Large intestine (tissue), 3 donors: ENCODE measurements at regions not wholly inside any gene's neighbourhood (a gene's known extent, or its start where the extent isn't known, plus 50 kb on each side); places are given as distances from the start of the nearest gene placed in this dataset.

Experiments used
- DNase-seq, 2 donors: peaks; one replicate each; pipeline versions ENCODE4 v3.0.0 to v3.0.0-alpha.2; 2013
- H3K27ac ChIP-seq: one replicate; pipeline ENCODE4 v1.5.1; 2013; ENCODE audit warnings: low read length
- H3K27me3 ChIP-seq: 2 replicates; pipeline ENCODE4 v1.6.1; 2013; ENCODE audit warnings: low read length; ENCODE audit not compliant: control insufficient read depth, insufficient read depth
- H3K36me3 ChIP-seq: 2 replicates; pipeline ENCODE4 v1.6.1; 2013; ENCODE audit warnings: low read length; ENCODE audit not compliant: control insufficient read depth, insufficient read depth
- H3K4me1 ChIP-seq: one replicate; pipeline ENCODE4 v1.6.1; 2013; ENCODE audit warnings: low read length; ENCODE audit not compliant: control insufficient read depth, insufficient read depth
- H3K4me3 ChIP-seq: one replicate; pipeline ENCODE4 v1.5.1; 2013; ENCODE audit warnings: low read length
- H3K9me3 ChIP-seq: one replicate; pipeline ENCODE4 v1.6.1; 2013; ENCODE audit warnings: mild to moderate bottlenecking, low read depth, low read length, moderate library complexity; ENCODE audit not compliant: control insufficient read depth
- WGBS: methylation state at CpG from one replicate; pipeline ENCODE4 v1.1.5; 2013; ENCODE audit warnings: low lambda C conversion rate; ENCODE audit not compliant: insufficient coverage; 5-methylcytosine and 5-hydroxymethylcytosine counted together

- Histone ChIP-seq H3K9me3 (no peaks in the 10 kb centered on the region), H3K27ac (no peak overlapping the region), H3K27me3 (no peaks in the 10 kb centered on the region), H3K36me3 (no peaks in the 10 kb centered on the region), H3K4me1 (no peaks in the 10 kb centered on the region), H3K4me3 (no peak overlapping the region)
- 67% methylated on average over 1 of the region's 2 CpGs for WGBS
- peak in 1 of 2 donors; percentile 3 for DNase-seq
Measured at GRCh38 chr1:239538239-239538988, 152.0 kb downstream of the CHRM3 start.

GRCh38 chr1:239539051-239539450 is 152.7 kb downstream of the CHRM3 start:
- no peaks in the 10 kb centered on the region for H3K27me3 ChIP-seq
- 80% methylated on average over 2 of the region's 2 CpGs for WGBS

GRCh38 chr1:239539812-239540211 is 153.4 kb downstream of the CHRM3 start:
- no peaks in the 10 kb centered on the region for H3K27me3 ChIP-seq
- H3K27ac ChIP-seq: no peak overlapping the region
- DNase-seq: no peak
- no peaks in the 10 kb centered on the region for H3K9me3 ChIP-seq
- H3K4me1 ChIP-seq: no peaks in the 10 kb centered on the region
- WGBS: 100% methylated on average over 1 of the region's 4 CpGs
- H3K4me3 ChIP-seq: no peak overlapping the region
- no peaks in the 10 kb centered on the region for H3K36me3 ChIP-seq

More at GRCh38 chr1:239539051-239539450, 152.7 kb downstream of the CHRM3 start:
- DNase-seq: no peak
- Histone ChIP-seq H3K9me3 (no peaks in the 10 kb centered on the region), H3K4me1 (no peaks in the 10 kb centered on the region), H3K36me3 (no peaks in the 10 kb centered on the region), H3K4me3 (no peak overlapping the region), H3K27ac (no peak overlapping the region)

- Histone ChIP-seq H3K27ac (no peak overlapping the region), H3K4me3 (no peak overlapping the region), H3K4me1 (no peaks in the 10 kb centered on the region), H3K9me3 (no peaks in the 10 kb centered on the region), H3K27me3 (no peaks in the 10 kb centered on the region), H3K36me3 (no peaks in the 10 kb centered on the region)
- WGBS: no CpG with 5 or more reads among the region's 2 CpGs
- no peak for DNase-seq
Measured at GRCh38 chr1:239543873-239544272, 157.5 kb downstream of the CHRM3 start.

GRCh38 chr1:239545466-239545865 is 159.1 kb downstream of the CHRM3 start:
- Histone ChIP-seq H3K27ac (no peak overlapping the region), H3K4me3 (no peak overlapping the region), H3K4me1 (no peaks in the 10 kb centered on the region), H3K36me3 (no peaks in the 10 kb centered on the region), H3K9me3 (no peaks in the 10 kb centered on the region), H3K27me3 (no peaks in the 10 kb centered on the region)
- WGBS: no CpG with 5 or more reads among the region's 3 CpGs
- DNase-seq: no peak

- Histone ChIP-seq H3K27me3 (no peaks in the 10 kb centered on the region), H3K9me3 (no peaks in the 10 kb centered on the region), H3K27ac (no peak overlapping the region), H3K36me3 (no peaks in the 10 kb centered on the region), H3K4me1 (no peaks in the 10 kb centered on the region), H3K4me3 (no peak overlapping the region)
- 100% methylated on average over 1 of the region's 2 CpGs for WGBS
- no peak for DNase-seq
Measured at GRCh38 chr1:239547987-239548386, 161.6 kb downstream of the CHRM3 start.

- no peaks in the 10 kb centered on the region for H3K27me3 ChIP-seq
- no peaks in the 10 kb centered on the region for H3K4me1 ChIP-seq
- no peaks in the 10 kb centered on the region for H3K36me3 ChIP-seq
- no peak overlapping the region for H3K4me3 ChIP-seq
- H3K27ac ChIP-seq: no peak overlapping the region
- no peaks in the 10 kb centered on the region for H3K9me3 ChIP-seq
- no CpG with 5 or more reads among the region's 2 CpGs for WGBS
- DNase-seq: no peak
Measured at GRCh38 chr1:239550178-239550577, 163.8 kb downstream of the CHRM3 start.

- H3K4me3 ChIP-seq: no peak overlapping the region
- no peaks in the 10 kb centered on the region for H3K27me3 ChIP-seq
- H3K4me1 ChIP-seq: no peaks in the 10 kb centered on the region
- H3K9me3 ChIP-seq: no peaks in the 10 kb centered on the region
- no peaks in the 10 kb centered on the region for H3K36me3 ChIP-seq
- DNase-seq: no peak
- no peak overlapping the region for H3K27ac ChIP-seq
- WGBS: no CpG with 5 or more reads among the region's 4 CpGs
Measured at GRCh38 chr1:239555350-239555749, 169.0 kb downstream of the CHRM3 start.

- no peaks in the 10 kb centered on the region for H3K9me3 ChIP-seq
- WGBS: no CpG with 5 or more reads among the region's 2 CpGs
- no peak overlapping the region for H3K4me3 ChIP-seq
- H3K4me1 ChIP-seq: no peaks in the 10 kb centered on the region
- H3K27ac ChIP-seq: no peak overlapping the region
- H3K36me3 ChIP-seq: no peaks in the 10 kb centered on the region
- no peak for DNase-seq
- no peaks in the 10 kb centered on the region for H3K27me3 ChIP-seq
Measured at GRCh38 chr1:239558559-239558958, 172.2 kb downstream of the CHRM3 start.

- no peak for DNase-seq
- Histone ChIP-seq H3K27me3 (no peaks in the 10 kb centered on the region), H3K4me1 (no peaks in the 10 kb centered on the region), H3K4me3 (no peak overlapping the region), H3K36me3 (no peaks in the 10 kb centered on the region), H3K27ac (no peak overlapping the region), H3K9me3 (no peaks in the 10 kb centered on the region)
Measured at GRCh38 chr1:239558991-239559390, 172.6 kb downstream of the CHRM3 start.

GRCh38 chr1:239560921-239561320 is 174.6 kb downstream of the CHRM3 start:
- Histone ChIP-seq H3K4me3 (no peak overlapping the region), H3K36me3 (no peaks in the 10 kb centered on the region), H3K27me3 (no peaks in the 10 kb centered on the region), H3K4me1 (no peaks in the 10 kb centered on the region), H3K27ac (no peak overlapping the region), H3K9me3 (no peaks in the 10 kb centered on the region)
- WGBS: 100% methylated on average over 1 of the region's 4 CpGs
- DNase-seq: no peak
